ENCODE measurements at regions not wholly inside any gene's neighbourhood (a gene's known extent, or its start where the extent isn't known, plus 50 kb on each side); places are given as distances from the start of the nearest gene placed in this dataset.

DNA sequence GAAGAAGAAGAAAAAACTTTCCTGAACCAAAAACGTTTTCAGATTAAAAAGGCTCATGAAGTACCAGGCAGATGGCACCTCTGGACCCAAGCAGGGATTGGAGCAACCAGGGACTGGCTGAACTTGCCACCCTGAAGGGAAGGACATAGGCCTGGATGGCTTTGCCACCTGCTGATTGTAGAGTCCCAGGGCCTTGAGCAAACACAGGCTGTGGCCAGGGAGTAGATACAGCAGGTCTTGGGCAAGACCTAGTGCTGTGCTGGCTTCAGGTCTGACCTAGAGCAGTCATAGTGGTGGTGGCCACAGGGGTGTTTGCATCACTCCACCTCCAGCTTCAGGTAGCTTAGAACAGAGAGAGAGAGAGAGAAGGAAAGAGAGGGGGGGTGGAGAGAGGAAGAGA lies 176.7 kb upstream of the FOXN2 start:
- TF ChIP-seq, protein P1, sequence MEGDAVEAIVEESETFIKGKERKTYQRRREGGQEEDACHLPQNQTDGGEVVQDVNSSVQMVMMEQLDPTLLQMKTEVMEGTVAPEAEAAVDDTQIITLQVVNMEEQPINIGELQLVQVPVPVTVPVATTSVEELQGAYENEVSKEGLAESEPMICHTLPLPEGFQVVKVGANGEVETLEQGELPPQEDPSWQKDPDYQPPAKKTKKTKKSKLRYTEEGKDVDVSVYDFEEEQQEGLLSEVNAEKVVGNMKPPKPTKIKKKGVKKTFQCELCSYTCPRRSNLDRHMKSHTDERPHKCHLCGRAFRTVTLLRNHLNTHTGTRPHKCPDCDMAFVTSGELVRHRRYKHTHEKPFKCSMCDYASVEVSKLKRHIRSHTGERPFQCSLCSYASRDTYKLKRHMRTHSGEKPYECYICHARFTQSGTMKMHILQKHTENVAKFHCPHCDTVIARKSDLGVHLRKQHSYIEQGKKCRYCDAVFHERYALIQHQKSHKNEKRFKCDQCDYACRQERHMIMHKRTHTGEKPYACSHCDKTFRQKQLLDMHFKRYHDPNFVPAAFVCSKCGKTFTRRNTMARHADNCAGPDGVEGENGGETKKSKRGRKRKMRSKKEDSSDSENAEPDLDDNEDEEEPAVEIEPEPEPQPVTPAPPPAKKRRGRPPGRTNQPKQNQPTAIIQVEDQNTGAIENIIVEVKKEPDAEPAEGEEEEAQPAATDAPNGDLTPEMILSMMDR (IDR thresholded peaks at IDR 0.05; ENCODE audit: low read depth, low read length) = no peak
- no peak overlapping the region for H3K4me3 ChIP-seq (ENCODE audit: low read depth, low read length)

DNA sequence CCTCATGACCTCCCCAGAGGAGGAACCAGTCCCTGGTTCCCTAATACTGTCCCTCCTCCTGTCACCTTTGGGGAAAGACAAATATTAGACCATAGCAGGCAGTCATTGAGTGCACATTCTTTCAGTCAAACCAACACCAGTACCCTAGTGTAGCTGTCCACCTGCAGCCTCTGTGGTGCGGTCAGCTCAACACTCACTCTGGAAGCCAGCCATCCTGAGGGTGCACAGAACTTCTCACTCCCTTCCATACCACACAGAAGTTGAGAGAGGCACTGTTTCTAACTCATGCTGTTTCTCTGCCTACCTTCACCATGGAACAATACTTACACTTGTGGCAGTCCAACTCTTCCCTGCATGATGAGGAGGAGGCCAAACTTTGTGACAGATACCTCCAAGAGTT lies 175.6 kb upstream of the FOXN2 start:
- TF ChIP-seq, protein P1 (IDR thresholded peaks at IDR 0.05; ENCODE audit: low read depth, low read length) = no peak
- no peak overlapping the region for H3K4me3 ChIP-seq (ENCODE audit: low read depth, low read length)

DNA sequence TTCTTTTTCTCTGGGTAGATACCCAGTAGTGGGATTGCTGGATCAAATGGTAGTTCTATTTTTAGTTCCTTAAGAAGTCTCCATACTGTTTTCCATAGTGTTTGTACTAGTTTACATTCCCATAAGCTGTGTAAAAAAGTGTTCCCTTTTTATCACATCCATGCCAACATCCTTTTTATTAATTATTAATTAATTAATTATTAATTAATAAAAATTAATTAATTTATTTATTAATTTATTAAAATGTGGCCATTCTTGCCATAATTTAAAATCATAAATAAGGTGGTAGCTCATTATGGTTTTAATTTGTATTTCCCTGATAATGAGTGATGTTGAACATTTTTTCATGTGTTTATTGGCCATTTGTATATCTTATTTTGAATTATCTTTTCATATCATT lies 173.9 kb upstream of the FOXN2 start:
- TF ChIP-seq, protein P1 (IDR thresholded peaks at IDR 0.05; ENCODE audit: low read depth, low read length) = no peak
- H3K4me3 ChIP-seq (ENCODE audit: low read depth, low read length) = no peak overlapping the region

DNA sequence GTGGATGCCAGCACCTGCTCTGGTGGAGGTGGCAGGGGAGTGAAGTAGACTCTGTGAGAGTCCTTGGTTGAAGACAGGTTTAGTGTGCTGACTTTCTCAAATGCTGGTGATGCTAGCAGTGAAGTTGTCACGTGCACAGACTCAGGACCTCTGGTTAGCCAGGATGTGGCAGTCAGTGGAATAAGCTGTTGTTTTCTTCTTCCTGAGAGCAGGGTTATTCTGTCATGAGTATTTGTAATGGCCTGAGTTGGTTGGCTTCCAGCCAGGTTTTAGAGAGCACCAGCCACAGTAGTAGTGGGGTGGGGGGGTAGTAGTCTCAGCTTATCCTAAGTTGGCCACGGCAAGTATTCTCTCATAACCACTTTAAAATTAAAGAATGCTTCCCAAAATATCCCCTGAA lies 169.7 kb upstream of the FOXN2 start:
- no peak overlapping the region for H3K4me3 ChIP-seq (ENCODE audit: low read depth, low read length)
- TF ChIP-seq, protein P1 (IDR thresholded peaks at IDR 0.05; ENCODE audit: low read depth, low read length) = no peak

DNA sequence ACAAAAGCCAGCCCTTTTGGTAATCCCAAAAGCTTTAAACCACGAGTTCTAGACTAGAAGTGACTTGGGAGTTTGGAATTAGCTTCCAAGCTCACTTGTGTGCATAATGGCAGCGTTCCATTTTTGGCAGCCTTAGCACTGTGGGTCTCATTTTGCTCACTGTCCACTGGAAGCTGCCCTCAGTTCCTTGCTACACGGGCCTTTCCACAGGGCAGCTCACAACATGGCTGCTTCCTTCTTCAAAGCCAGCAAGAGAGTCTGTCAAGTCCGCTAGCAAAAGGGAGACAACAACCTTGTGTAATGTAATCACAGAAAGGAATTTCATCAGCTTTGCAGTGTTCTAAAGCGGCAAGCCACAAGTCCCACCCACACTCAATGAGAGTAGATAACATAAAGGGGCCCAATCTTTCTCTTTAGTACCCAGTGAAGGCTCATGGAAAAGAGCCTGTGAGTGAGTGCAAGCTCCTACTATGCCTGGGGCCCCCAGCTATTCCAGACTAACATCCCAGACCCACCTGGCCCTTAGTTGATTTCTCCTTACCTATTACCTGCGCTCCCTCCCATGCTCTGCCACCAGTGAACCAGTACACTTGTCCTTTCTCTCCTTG lies 168.5 kb upstream of the FOXN2 start:
- no peak overlapping the region for H3K4me3 ChIP-seq (ENCODE audit: low read depth, low read length)
- TF ChIP-seq, protein P1 (IDR thresholded peaks at IDR 0.05; ENCODE audit: low read depth, low read length) = no peak

DNA sequence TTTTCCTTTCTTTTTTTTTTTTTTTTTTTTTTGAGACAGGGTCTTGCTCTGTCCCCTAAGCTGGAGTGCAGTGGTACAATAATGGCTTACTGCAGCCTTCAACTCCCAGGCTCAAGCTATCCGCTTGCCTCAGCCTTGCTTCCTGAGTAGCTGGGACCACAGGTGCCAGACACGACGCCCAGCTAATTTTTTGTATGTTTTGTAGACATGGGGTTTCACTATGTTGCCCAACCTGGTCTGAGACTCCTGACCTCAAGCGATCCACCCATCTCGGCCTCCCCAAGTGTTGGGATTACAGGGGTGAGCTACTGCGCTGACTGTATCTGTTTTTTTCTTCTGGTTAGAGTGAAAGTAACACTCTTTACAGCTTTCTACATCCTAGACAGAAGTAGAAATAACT lies 167.9 kb upstream of the FOXN2 start:
- no peak overlapping the region for H3K4me3 ChIP-seq (ENCODE audit: low read depth, low read length)
- TF ChIP-seq, protein P1 (IDR thresholded peaks at IDR 0.05; ENCODE audit: low read depth, low read length) = no peak

DNA sequence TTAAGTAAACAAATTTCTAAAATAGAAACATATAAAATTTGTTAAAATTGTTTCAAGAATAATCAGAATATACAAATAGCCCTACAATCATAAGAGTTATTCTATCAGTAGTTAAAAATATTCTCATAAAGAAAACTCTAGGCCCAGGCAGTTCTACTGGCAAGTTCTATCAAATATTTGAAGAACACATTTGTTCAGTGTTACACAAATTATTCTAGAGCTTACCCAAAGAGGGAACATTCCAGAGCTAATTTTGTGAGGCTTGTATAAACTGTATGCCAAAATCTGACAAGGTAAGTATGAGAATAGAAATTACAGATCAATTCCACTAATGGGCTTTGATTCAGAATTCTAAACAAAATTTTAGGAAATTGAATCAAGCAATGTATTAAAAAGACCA lies 166.8 kb upstream of the FOXN2 start:
- TF ChIP-seq, protein P1 (IDR thresholded peaks at IDR 0.05; ENCODE audit: low read depth, low read length) = no peak
- no peak overlapping the region for H3K4me3 ChIP-seq (ENCODE audit: low read depth, low read length)

Measured in WI38 (cell line).